Stimulated activated CD4-positive, alpha-beta T cell treated with anti-CD3 and anti-CD28 coated beads, TNF-alpha, amount 100 ng/mL, for 1 hour (primary cell): ENCODE measurements at regions not wholly inside any gene's neighbourhood (a gene's known extent, or its start where the extent isn't known, plus 50 kb on each side); places are given as distances from the start of the nearest gene placed in this dataset.

Experiments
- DNase-seq, 3 donors: peaks; one replicate each; pipeline ENCODE4 v3.0.0-alpha.2; 2020; ENCODE audit warnings: low read depth in 3 of 3, low spot score in 1 of 3

- no peak for DNase-seq
These were observed 54.0 kb upstream of the STMND1 start for GRCh38 chr6:17047889-17048288.

DNA sequence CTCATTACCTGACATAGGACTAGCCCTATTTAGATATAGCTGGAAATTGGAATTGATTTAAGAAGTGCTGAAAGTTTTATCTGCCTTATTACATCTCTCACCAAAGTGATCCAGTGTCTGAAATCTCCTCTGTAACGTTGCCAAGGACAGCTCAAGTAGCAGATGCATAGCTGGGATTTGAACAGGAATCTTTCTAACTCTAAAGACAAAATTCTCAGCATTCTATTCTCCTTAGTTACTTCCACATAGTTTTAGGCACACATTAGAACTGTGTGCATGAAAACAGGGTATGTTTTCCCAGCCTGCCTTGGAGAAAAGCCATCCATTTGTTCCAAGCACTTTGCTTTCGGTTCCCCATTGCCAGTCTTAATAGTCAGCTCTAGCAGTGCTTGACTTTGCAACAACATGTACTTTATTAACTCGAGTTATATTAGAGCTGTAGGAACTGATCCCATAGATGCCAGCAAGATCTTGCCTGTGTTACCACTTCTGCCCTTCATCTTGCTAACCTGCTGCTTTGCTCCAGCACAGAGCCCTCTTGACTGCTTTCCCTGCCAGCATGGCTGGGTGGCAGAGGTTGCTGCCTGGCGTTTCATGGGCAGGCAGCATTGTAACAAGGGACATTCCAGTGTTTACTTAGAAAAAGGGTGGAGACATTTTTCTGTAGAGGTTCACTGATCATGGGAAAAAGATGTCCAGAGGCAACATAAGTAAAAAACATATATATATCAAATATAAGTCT, 56.1 kb upstream of the STMND1 start:
- DNase-seq = no peak

DNA sequence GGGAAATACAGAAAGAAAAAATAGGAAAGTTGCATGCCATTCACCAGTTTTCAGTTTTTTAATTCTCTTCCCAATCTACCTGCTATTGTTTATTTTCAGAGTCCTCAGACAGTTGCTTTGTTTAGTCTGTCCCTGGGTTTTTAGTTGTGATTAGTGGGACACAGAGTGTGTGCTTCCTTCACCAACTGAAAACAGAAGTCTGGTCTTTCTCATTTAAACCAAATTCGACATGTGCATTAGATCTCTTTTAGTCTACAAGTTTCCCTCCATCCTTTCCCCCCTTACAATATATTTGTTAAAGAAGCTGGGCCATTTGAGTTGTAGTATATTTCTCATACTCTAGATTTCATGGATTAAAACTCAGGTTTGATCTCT, 58.7 kb upstream of the STMND1 start:
- DNase-seq = no peak

DNA sequence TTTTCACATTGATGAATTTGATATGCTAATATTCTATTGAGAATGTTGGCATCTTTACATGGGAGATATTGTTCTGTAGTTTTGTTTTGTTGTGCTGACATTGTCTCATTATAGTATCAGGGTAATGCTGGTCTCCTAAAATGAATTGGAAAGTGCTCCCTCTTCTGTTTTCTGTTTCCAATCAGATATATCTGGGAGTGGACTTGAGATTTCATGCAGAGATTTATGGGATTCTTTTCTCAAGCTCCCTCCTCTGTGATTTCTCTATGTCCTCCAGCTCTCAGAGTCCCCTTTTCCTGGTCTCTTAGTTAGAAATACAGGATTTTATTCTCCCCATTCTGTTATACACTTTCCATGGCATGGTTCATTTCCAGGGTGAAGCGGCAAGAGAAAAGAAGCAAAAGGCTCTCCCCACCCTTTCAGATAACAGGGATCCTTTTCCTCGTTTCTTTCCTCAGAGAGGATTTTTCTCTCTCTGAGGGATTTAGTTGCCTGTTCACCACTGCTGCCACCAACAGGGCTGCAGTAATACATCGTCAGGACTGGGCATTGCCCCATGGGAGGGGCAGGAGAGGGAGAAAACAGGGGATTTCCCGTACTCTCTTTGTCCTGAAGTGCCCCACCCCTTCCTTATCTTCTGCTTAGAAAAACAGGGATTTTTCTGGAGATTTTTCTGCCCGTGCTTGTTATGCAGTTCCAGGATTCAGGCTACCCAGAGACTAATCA, 59.3 kb upstream of the STMND1 start:
- DNase-seq = no peak

GRCh38 chr6:17039266-17039665, 62.6 kb upstream of the STMND1 start:
- no peak for DNase-seq

GRCh38 chr6:17038316-17038715, 63.5 kb upstream of the STMND1 start:
- DNase-seq = no peak

DNA sequence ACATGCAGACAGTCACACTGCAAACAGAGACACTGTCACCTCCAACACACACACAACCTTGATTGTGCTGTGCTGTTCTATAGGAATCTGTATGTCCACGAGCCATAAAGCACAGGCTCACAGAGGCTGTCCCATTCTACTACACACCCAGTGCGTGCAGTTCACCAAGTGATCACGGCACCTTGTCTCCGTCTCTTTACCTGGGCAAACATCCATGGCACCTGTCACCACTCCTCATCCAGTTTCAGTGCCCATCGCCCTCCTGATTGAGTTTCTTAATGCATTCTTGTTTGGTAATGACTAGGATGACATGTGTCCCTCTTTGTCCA, 65.8 kb upstream of the STMND1 start:
- DNase-seq = no peak

DNA sequence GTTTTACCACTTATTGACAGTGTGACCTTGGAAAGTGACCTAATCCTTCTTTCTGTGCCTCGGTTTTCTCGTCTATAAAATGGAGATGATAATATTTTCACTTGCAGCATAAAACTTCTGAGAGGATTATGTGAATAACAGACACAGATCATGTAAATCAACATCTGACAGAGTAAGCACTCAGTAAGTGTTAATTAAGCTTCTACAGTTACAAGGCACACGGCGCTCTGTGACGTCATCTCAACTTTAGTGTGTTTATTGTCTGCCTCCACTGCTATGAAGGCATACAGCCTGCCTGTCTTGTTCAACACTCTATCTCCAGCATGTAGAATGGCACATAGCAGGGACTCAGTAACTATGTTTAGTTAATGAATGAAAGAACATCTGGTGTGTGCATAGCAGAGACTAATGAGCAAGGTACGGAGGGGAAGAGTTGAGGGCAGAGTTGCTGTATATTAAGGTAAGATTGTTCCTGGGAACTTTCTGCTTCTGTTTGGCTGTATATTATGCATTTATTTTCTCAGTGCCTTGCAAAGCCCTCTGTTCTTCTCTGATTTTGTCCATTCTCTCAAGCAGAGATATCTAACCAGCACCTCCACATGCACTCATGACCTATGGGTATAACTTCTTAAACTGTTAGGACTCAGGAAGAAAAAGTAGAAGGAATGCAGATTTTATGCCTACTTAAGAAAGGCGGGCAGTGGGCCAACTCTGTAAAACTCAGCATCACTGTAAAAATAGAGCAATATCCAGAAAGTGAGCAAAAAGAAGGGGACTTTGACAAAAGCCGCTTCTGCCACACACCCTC, 66.4 kb upstream of the STMND1 start:
- DNase-seq = no peak

DNA sequence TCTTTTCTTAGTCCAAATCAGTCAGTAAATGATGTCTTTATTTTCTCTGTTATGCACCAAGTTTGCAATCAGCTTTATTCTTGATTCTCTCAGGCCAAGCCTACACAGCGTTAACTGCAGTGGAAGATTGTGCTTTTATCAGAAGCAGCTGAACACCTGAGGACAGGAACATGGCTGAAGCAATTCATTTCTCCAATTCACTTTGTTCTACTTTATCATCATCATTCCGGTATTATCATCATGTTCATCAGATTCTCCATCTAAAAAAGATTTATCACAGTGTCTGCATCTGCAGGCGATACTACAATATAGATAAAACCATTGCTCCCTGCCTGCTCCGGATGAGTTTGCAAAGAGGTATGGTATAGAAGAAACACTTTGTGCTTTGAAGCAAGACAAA, 68.1 kb upstream of the STMND1 start:
- DNase-seq = no peak

DNA sequence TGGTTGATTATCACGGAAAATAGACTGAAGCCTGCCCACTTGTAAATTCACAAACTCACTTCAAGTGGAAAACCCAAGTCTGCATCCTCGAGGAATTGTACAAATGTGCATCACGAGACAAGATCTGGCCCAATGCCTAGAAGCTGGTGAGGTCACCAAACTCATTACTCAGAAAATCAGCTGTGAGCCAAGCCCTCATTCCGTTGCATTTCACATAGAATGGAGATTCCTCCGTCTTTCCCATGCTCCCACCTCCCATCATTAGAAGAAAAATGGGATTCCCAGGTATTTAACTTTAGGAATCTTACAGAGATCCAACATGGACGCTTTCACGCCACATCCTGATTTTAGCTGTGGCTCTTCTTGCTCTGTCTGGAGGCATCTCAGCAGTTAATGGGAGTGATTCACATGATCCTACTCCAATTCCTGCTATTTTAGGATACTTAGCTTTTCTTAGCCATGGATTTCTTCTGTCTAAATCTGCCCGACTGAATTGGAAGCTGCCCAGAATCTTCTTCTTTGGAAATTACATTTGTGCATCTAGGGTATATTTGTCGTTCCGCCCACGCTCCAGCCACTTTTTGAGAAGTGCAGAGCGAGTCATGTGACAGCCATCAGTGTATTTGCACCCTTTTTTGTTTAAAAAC, 68.7 kb upstream of the STMND1 start:
- DNase-seq = no peak

DNA sequence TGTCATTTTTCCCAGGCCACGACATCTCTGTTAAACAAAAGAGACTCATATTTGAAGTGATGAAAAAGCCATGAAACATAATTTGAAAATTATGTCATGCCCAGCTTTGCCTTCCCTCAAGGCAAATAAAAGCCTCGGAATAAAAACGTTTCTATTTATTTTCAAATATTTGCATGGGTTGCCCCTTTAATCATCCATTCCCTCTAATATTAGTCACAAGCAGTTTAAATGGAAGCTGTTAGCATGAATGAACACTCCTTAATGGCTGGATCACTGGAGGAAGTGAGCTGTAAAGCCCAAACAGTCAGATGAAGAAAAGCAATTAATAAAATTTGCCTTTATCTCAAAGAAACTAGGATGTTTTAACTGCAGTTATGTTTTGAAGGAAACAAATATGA, 69.3 kb upstream of the STMND1 start:
- DNase-seq = no peak

- no peak for DNase-seq
These were observed 69.9 kb upstream of the STMND1 start for GRCh38 chr6:17031961-17032360.

GRCh38 chr6:17027441-17027840, 74.4 kb upstream of the STMND1 start:
- no peak for DNase-seq

GRCh38 chr6:17022604-17023003, 79.2 kb upstream of the STMND1 start:
- no peak for DNase-seq

- no peak for DNase-seq
These were observed 80.3 kb upstream of the STMND1 start for GRCh38 chr6:17021539-17021889.

DNA sequence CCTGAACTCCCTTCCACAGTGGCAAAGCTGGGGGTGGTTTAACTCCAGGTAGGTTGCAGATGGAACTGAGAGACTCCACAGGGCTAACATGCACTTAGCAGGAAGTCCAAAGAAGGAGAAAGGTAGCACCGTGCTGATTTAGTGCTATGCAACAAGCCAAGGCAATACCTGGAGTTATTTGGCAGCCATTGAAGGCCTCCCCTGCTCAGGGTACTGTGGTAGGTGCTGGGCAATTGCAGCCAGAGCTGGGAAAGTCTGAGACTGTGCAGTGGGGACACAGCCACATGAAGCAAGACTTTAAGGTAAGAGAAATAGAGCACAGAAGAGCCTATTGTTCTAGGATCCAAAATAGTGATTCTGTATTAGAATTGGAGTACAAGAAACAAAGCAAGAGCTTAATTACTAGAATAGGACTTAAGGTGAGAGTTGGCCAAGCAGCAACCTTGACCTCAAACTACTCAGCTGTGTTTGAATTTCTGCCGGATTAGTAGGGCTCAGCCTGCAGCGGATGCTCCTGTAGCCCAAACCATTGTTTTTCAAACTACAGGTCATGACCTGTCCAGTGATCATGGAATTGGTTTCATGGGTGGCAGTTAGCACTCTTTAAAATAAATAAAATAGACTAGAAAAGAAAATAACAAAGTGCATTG, 80.8 kb upstream of the STMND1 start:
- DNase-seq = no peak

DNA sequence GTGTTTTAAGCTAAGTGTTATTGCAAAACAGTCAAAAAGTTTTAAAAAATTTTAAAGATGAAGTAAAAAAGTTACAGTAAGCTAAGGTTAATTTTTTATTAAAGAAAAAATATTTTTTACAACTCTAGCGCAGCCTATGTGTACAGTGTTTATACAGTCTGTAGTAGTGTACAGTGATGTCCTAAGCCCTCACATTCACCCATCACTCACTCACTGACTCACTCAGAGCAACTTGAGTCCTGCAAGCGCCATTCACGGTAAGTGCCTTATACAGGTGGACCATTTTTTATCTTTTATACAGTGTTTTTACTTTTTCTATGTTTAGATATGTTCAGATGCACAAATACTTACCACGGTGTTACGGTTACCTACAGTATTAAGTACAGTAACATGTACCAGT, 83.4 kb upstream of the STMND1 start:
- no peak for DNase-seq

- DNase-seq = no peak
These were observed 84.4 kb upstream of the STMND1 start for GRCh38 chr6:17017416-17017815.

GRCh38 chr6:17015551-17016381, 86.1 kb upstream of the STMND1 start:
- DNase-seq = no peak

- no peak for DNase-seq
These were observed 86.7 kb upstream of the STMND1 start for GRCh38 chr6:17015144-17015543.
